ENCODE measurements at regions not wholly inside any gene's neighbourhood (a gene's known extent, or its start where the extent isn't known, plus 50 kb on each side); places are given as distances from the start of the nearest gene placed in this dataset.

- no peaks in the 10 kb centered on the region for H3K27me3 ChIP-seq (ENCODE audit: control insufficient read depth in 1 of 2, insufficient read depth in 2 of 2, low read length in 2 of 2)
- 88 to 89% methylated on average over 3 of the region's 3 CpGs for WGBS, 2 donors
- H3K36me3 ChIP-seq (ENCODE audit: control insufficient read depth in 2 of 2, insufficient read depth in 2 of 2, low read length in 1 of 2), result no peaks in the 10 kb centered on the region
- no peaks in the 10 kb centered on the region for H3K4me1 ChIP-seq (ENCODE audit: control insufficient read depth in 2 of 2, insufficient read depth in 2 of 2, low read length in 1 of 2)
- H3K27ac ChIP-seq (ENCODE audit: low read depth in 2 of 2, low read length in 1 of 2), result no peak overlapping the region
- no peaks in the 10 kb centered on the region for H3K9me3 ChIP-seq (ENCODE audit: control insufficient read depth in 2 of 2, insufficient read depth in 1 of 2, low read depth in 1 of 2, low read length in 1 of 2)
- no peak overlapping the region for H3K4me3 ChIP-seq (ENCODE audit: low read depth in 1 of 2, low read length in 2 of 2)
Measured at GRCh38 chr20:40767615-40767924, 78.5 kb upstream of the MAFB start.

DNA sequence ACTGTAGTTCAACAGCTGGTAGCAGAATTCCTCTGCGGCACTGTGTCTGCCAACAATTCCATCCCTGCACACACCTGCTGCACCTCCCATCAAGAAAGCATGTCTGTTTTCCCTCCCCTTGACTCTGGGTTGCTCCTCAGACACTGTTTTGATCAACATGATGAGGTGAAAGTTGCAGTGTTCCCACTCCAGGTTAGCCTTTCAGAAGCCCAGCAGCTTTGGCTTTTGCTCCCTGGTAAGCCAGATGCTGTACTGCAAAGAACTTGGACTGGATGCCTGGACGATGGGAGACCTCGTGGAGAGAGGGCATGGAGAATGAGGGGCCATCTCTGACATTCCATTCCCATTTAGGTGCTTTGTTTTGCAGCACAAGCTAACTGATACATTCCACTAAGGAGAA, 79.1 kb upstream of the MAFB start:
- H3K9me3 ChIP-seq (ENCODE audit: control insufficient read depth in 2 of 2, insufficient read depth in 1 of 2, low read depth in 1 of 2, low read length in 1 of 2), result no peaks in the 10 kb centered on the region
- H3K36me3 ChIP-seq (ENCODE audit: control insufficient read depth in 2 of 2, insufficient read depth in 2 of 2, low read length in 1 of 2), result no peaks in the 10 kb centered on the region
- H3K4me3 ChIP-seq (ENCODE audit: low read depth in 1 of 2, low read length in 2 of 2), result no peak overlapping the region
- H3K4me1 ChIP-seq (ENCODE audit: control insufficient read depth in 2 of 2, insufficient read depth in 2 of 2, low read length in 1 of 2), result no peaks in the 10 kb centered on the region
- WGBS, 2 donors, result 79 to 85% methylated on average over 3 of the region's 3 CpGs
- no peaks in the 10 kb centered on the region for H3K27me3 ChIP-seq (ENCODE audit: control insufficient read depth in 1 of 2, insufficient read depth in 2 of 2, low read length in 2 of 2)
- H3K27ac ChIP-seq (ENCODE audit: low read depth in 2 of 2, low read length in 1 of 2), result no peak overlapping the region

- Histone ChIP-seq H3K27me3 (ENCODE audit: control insufficient read depth in 1 of 2, insufficient read depth in 2 of 2, low read length in 2 of 2) (no peaks in the 10 kb centered on the region), H3K4me1 (ENCODE audit: control insufficient read depth in 2 of 2, insufficient read depth in 2 of 2, low read length in 1 of 2) (no peaks in the 10 kb centered on the region), H3K27ac (ENCODE audit: low read depth in 2 of 2, low read length in 1 of 2) (no peak overlapping the region), H3K4me3 (ENCODE audit: low read depth in 1 of 2, low read length in 2 of 2) (no peak overlapping the region), H3K9me3 (ENCODE audit: control insufficient read depth in 2 of 2, insufficient read depth in 1 of 2, low read depth in 1 of 2, low read length in 1 of 2) (no peaks in the 10 kb centered on the region), H3K36me3 (ENCODE audit: control insufficient read depth in 2 of 2, insufficient read depth in 2 of 2, low read length in 1 of 2) (no peaks in the 10 kb centered on the region)
- 70 to 72% methylated on average over 2 of the region's 2 CpGs for WGBS, 2 donors
Measured at GRCh38 chr20:40769677-40770285, 80.7 kb upstream of the MAFB start.

DNA sequence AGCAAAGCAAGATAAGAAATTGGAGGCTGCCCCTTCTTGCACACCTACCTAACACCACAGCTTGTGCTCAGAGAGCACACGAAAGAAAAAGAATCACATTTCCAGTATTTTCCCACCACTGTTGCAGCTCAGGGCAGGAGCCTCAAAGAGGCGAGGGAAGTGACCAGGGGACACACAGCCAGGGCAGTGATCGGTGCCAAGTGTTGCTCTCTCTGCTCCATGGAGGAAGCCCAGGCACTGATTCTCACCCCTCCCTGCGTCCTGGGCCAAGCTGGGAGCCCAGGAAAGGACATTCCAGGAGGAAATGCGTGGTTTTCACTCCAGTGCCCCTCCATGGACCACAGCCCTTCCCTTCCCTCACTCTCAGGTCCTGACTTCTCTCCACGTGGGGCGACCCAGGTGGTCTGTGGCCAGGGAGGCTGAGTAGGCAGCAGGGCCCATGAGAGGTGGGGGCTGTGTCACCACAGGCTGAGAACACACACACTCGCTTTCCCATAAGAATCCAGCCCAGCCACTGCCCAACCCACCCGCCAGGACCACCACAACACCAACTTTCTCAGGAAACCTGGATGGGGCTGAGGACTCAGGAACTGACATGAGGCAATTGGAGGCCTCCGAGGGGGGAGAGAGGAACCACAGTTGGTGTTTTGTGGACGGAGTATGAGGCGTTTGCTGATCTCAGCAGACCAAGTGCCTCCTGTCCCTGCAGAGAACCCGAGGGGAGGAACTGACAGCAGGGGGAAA, 81.7 kb upstream of the MAFB start:
- no peaks in the 10 kb centered on the region for H3K9me3 ChIP-seq (ENCODE audit: control insufficient read depth in 2 of 2, insufficient read depth in 1 of 2, low read depth in 1 of 2, low read length in 1 of 2)
- H3K36me3 ChIP-seq (ENCODE audit: control insufficient read depth in 2 of 2, insufficient read depth in 2 of 2, low read length in 1 of 2), result no peaks in the 10 kb centered on the region
- no peaks in the 10 kb centered on the region for H3K4me1 ChIP-seq (ENCODE audit: control insufficient read depth in 2 of 2, insufficient read depth in 2 of 2, low read length in 1 of 2)
- H3K27me3 ChIP-seq (ENCODE audit: control insufficient read depth in 1 of 2, insufficient read depth in 2 of 2, low read length in 2 of 2), result no peaks in the 10 kb centered on the region
- 75 to 76% methylated on average over 13 of the region's 13 CpGs for WGBS, 2 donors
- H3K27ac ChIP-seq (ENCODE audit: low read depth in 2 of 2, low read length in 1 of 2), result no peak overlapping the region
- H3K4me3 ChIP-seq (ENCODE audit: low read depth in 1 of 2, low read length in 2 of 2), result no peak overlapping the region

- Histone ChIP-seq H3K9me3 (ENCODE audit: control insufficient read depth in 2 of 2, insufficient read depth in 1 of 2, low read depth in 1 of 2, low read length in 1 of 2) (no peaks in the 10 kb centered on the region), H3K27ac (ENCODE audit: low read depth in 2 of 2, low read length in 1 of 2) (no peak overlapping the region), H3K4me3 (ENCODE audit: low read depth in 1 of 2, low read length in 2 of 2) (no peak overlapping the region), H3K27me3 (ENCODE audit: control insufficient read depth in 1 of 2, insufficient read depth in 2 of 2, low read length in 2 of 2) (no peaks in the 10 kb centered on the region), H3K36me3 (ENCODE audit: control insufficient read depth in 2 of 2, insufficient read depth in 2 of 2, low read length in 1 of 2) (no peaks in the 10 kb centered on the region), H3K4me1 (ENCODE audit: control insufficient read depth in 2 of 2, insufficient read depth in 2 of 2, low read length in 1 of 2) (no peaks in the 10 kb centered on the region)
- WGBS, 2 donors, result 72 to 77% methylated on average over 4 of the region's 4 CpGs
Measured at GRCh38 chr20:40771308-40771610, 82.2 kb upstream of the MAFB start.

GRCh38 chr20:40771848-40772511, 82.9 kb upstream of the MAFB start:
- Histone ChIP-seq H3K27me3 (ENCODE audit: control insufficient read depth in 1 of 2, insufficient read depth in 2 of 2, low read length in 2 of 2) (no peaks in the 10 kb centered on the region), H3K36me3 (ENCODE audit: control insufficient read depth in 2 of 2, insufficient read depth in 2 of 2, low read length in 1 of 2) (no peaks in the 10 kb centered on the region), H3K9me3 (ENCODE audit: control insufficient read depth in 2 of 2, insufficient read depth in 1 of 2, low read depth in 1 of 2, low read length in 1 of 2) (no peaks in the 10 kb centered on the region), H3K4me3 (ENCODE audit: low read depth in 1 of 2, low read length in 2 of 2) (no peak overlapping the region), H3K4me1 (ENCODE audit: control insufficient read depth in 2 of 2, insufficient read depth in 2 of 2, low read length in 1 of 2) (no peaks in the 10 kb centered on the region), H3K27ac (ENCODE audit: low read depth in 2 of 2, low read length in 1 of 2) (no peak overlapping the region)
- 78 to 89% methylated on average over 7 of the region's 7 CpGs for WGBS, 2 donors

- Histone ChIP-seq H3K36me3 (ENCODE audit: control insufficient read depth in 2 of 2, insufficient read depth in 2 of 2, low read length in 1 of 2) (no peaks in the 10 kb centered on the region), H3K4me3 (ENCODE audit: low read depth in 1 of 2, low read length in 2 of 2) (no peak overlapping the region), H3K9me3 (ENCODE audit: control insufficient read depth in 2 of 2, insufficient read depth in 1 of 2, low read depth in 1 of 2, low read length in 1 of 2) (peaks cover 0 to 2% of the 10 kb centered on the region in 2 donors), H3K27me3 (ENCODE audit: control insufficient read depth in 1 of 2, insufficient read depth in 2 of 2, low read length in 2 of 2) (no peaks in the 10 kb centered on the region), H3K27ac (ENCODE audit: low read depth in 2 of 2, low read length in 1 of 2) (no peak overlapping the region), H3K4me1 (ENCODE audit: control insufficient read depth in 2 of 2, insufficient read depth in 2 of 2, low read length in 1 of 2) (no peaks in the 10 kb centered on the region)
- 54 to 69% methylated on average over 3 of the region's 3 CpGs for WGBS, 2 donors
Measured at GRCh38 chr20:40773376-40773775, 84.3 kb upstream of the MAFB start.

- H3K4me3 ChIP-seq (ENCODE audit: low read depth in 1 of 2, low read length in 2 of 2), result no peak overlapping the region
Measured at GRCh38 chr20:40774252-40774651, 85.2 kb upstream of the MAFB start.

DNA sequence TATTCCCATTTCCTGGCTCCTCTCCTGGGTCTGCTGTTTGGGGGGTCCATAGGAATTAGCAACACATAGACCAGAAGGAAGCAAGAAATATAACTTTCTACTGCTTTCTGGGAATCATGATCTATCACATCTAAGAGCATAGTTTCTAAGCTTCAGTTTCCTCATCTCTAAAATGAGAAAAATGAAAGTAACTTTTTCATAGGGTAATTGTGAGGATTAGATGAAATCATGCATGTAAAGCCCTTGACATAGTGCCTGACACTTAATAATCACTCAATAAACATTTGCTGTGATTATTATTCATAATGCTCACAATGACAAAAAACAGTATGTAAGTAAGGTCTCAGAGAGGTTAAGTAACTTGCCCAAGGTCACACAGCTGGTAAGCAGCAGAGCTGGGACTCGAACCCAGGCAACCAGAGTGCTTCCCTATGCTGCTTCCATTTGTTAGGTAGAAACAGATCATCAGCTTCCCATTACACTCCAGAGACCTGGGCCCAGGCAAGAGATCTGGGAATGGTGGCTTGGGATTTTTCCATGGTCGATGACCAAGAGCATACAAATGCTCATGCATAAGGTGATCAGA, 86.6 kb upstream of the MAFB start:
- 72 to 80% methylated on average over 2 of the region's 2 CpGs for WGBS, 2 donors

More at GRCh38 chr20:40774252-40774651, 85.2 kb upstream of the MAFB start:
- Histone ChIP-seq H3K27me3 (ENCODE audit: control insufficient read depth in 1 of 2, insufficient read depth in 2 of 2, low read length in 2 of 2) (no peaks in the 10 kb centered on the region), H3K9me3 (ENCODE audit: control insufficient read depth in 2 of 2, insufficient read depth in 1 of 2, low read depth in 1 of 2, low read length in 1 of 2) (peaks cover 0 to 2% of the 10 kb centered on the region in 2 donors), H3K27ac (ENCODE audit: low read depth in 2 of 2, low read length in 1 of 2) (no peak overlapping the region), H3K4me1 (ENCODE audit: control insufficient read depth in 2 of 2, insufficient read depth in 2 of 2, low read length in 1 of 2) (no peaks in the 10 kb centered on the region), H3K36me3 (ENCODE audit: control insufficient read depth in 2 of 2, insufficient read depth in 2 of 2, low read length in 1 of 2) (no peaks in the 10 kb centered on the region)
- WGBS, 2 donors, result 56 to 70% methylated on average over 4 of the region's 4 CpGs

More for the DNA sequence above, 86.6 kb upstream of the MAFB start:
- peaks cover 0 to 2% of the 10 kb centered on the region in 2 donors for H3K9me3 ChIP-seq (ENCODE audit: control insufficient read depth in 2 of 2, insufficient read depth in 1 of 2, low read depth in 1 of 2, low read length in 1 of 2)
- no peaks in the 10 kb centered on the region for H3K36me3 ChIP-seq (ENCODE audit: control insufficient read depth in 2 of 2, insufficient read depth in 2 of 2, low read length in 1 of 2)
- H3K27ac ChIP-seq (ENCODE audit: low read depth in 2 of 2, low read length in 1 of 2), result no peak overlapping the region
- H3K27me3 ChIP-seq (ENCODE audit: control insufficient read depth in 1 of 2, insufficient read depth in 2 of 2, low read length in 2 of 2), result no peaks in the 10 kb centered on the region
- no peak overlapping the region for H3K4me3 ChIP-seq (ENCODE audit: low read depth in 1 of 2, low read length in 2 of 2)
- H3K4me1 ChIP-seq (ENCODE audit: control insufficient read depth in 2 of 2, insufficient read depth in 2 of 2, low read length in 1 of 2), result no peaks in the 10 kb centered on the region
